PC-3 (cell line): ENCODE measurements at regions not wholly inside any gene's neighbourhood (a gene's known extent, or its start where the extent isn't known, plus 50 kb on each side); places are given as distances from the start of the nearest gene placed in this dataset.

Experiments
- EZH2phosphoT487 ChIP-seq: fragments of 300-600 bp; sonication (generic); IDR thresholded peaks from 2 replicates; pipeline ENCODE4 v1.6.1; 2018; ENCODE audit warnings: mild to moderate bottlenecking, antibody characterized with exemption, low read length, borderline replicate concordance
- TF ChIP-seq, protein P1 (sequence below): fragments of 300-600 bp; sonication (generic); conservative IDR thresholded peaks from 2 replicates; pipeline ENCODE4 v1.5.1; 2017; ENCODE audit warnings: antibody characterized with exemption, low read depth, mild to moderate bottlenecking, low read length

DNA sequence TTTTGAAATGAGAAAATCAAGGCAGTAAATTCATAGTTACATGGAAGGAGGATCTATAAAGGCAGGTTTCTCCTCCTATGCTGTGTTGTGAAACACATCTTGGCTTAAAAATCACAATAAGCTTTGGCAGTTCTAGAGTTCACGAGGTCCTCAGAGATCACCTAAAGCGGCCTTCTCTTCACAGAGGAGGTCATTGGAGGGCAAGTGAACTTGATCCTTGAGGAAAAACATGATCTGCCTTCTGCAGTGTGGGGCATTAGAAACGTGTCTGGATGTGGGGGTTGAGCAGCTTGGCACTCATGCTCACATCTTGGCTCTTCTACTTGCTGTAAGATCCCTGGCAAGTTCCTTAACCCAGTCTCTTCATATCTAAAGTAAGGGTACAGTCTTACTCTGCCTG, 96.1 kb upstream of the BMPER start:
- TF ChIP-seq, protein P1, sequence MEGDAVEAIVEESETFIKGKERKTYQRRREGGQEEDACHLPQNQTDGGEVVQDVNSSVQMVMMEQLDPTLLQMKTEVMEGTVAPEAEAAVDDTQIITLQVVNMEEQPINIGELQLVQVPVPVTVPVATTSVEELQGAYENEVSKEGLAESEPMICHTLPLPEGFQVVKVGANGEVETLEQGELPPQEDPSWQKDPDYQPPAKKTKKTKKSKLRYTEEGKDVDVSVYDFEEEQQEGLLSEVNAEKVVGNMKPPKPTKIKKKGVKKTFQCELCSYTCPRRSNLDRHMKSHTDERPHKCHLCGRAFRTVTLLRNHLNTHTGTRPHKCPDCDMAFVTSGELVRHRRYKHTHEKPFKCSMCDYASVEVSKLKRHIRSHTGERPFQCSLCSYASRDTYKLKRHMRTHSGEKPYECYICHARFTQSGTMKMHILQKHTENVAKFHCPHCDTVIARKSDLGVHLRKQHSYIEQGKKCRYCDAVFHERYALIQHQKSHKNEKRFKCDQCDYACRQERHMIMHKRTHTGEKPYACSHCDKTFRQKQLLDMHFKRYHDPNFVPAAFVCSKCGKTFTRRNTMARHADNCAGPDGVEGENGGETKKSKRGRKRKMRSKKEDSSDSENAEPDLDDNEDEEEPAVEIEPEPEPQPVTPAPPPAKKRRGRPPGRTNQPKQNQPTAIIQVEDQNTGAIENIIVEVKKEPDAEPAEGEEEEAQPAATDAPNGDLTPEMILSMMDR = no peak
- TF ChIP-seq EZH2phosphoT487 = no peak
